Spleen (tissue), 11 donors: ENCODE measurements at regions not wholly inside any gene's neighbourhood (a gene's known extent, or its start where the extent isn't known, plus 50 kb on each side); places are given as distances from the start of the nearest gene placed in this dataset.

Experiments used
- DNase-seq: peaks from one replicate; pipeline ENCODE4 v3.0.0-alpha.2; 2020
- H3K27ac ChIP-seq, 8 donors: fragments of 200-600 bp; sonication (generic) in 7 of 8; 1 replicate in 4 of 8; 2 replicates in 4 of 8; pipeline versions ENCODE4 v1.5.0 to v1.8.0; 2016 to 2021; ENCODE audit warnings: inconsistent platforms in 4 of 8, mild to moderate bottlenecking in 4 of 8, moderate library complexity in 1 of 8
- H3K27me3 ChIP-seq, 7 donors: fragments of 200-600 bp; sonication (generic) in 6 of 7; replicated peaks in 1 of 7; 1 replicate in 4 of 7; 2 replicates in 3 of 7; pipeline versions ENCODE4 v1.5.0 to v1.8.0; 2016 to 2021; ENCODE audit warnings: inconsistent platforms in 3 of 7, mild to moderate bottlenecking in 1 of 7
- H3K36me3 ChIP-seq, 6 donors: fragments of 200-600 bp; sonication (generic) in 5 of 6; 1 replicate in 4 of 6; 2 replicates in 2 of 6; pipeline versions ENCODE4 v1.5.0 to v1.8.0; 2016 to 2021; ENCODE audit warnings: inconsistent platforms in 2 of 6
- H3K4me1 ChIP-seq, 6 donors: fragments of 200-600 bp; sonication (generic) in 5 of 6; 1 replicate in 3 of 6; 2 replicates in 3 of 6; pipeline versions ENCODE4 v1.5.0 to v1.8.0; 2016 to 2021; ENCODE audit warnings: inconsistent platforms in 3 of 6
- H3K4me3 ChIP-seq, 8 donors: fragments of 200-600 bp; sonication (generic) in 7 of 8; 1 replicate in 4 of 8; 2 replicates in 4 of 8; pipeline versions ENCODE4 v1.5.0 to v1.8.0; 2016 to 2021; ENCODE audit warnings: inconsistent platforms in 4 of 8, mild to moderate bottlenecking in 4 of 8, moderate library complexity in 2 of 8
- H3K9me3 ChIP-seq, 8 donors: fragments of 200-600 bp; sonication (generic) in 7 of 8; 1 replicate in 4 of 8; 2 replicates in 4 of 8; pipeline versions ENCODE4 v1.5.0 to v1.8.0; 2016 to 2021; ENCODE audit warnings: inconsistent platforms in 4 of 8
- POLR2A ChIP-seq, 3 donors: fragments of 450-650 bp; IDR thresholded peaks; one replicate each; pipeline ENCODE4 v1.5.1; 2017; ENCODE audit warnings: antibody characterized with exemption in 3 of 3, mild to moderate bottlenecking in 1 of 3
- POLR2AphosphoS5 ChIP-seq, 3 donors: sonication (generic); formaldehyde crosslinking; IDR thresholded peaks; one replicate each; pipeline ENCODE4 v1.5.1; 2017; ENCODE audit warnings: antibody characterized with exemption in 3 of 3
- WGBS, 5 donors: extraction: QIAGEN DNeasy Blood & Tissue Kit in 3 of 5; methylation state at CpG; one replicate each; pipeline versions ENCODE4 v1.1.5 to v1.1.7; 2013 to 2018; 5-methylcytosine and 5-hydroxymethylcytosine counted together
- intact Hi-C: fragments of 100-400 bp; cut with DNase I; formaldehyde crosslinking; loops from one replicate; pipeline ENCODE4 v1.15.0; 2023; ENCODE audit warnings: low total_unique reads
- TF ChIP-seq, protein P1 (sequence below), 11 experiments: fragments of 200-600 bp in 7 of 11; fragments of 450-650 bp in 4 of 11; sonication (generic) in 4 of 11; IDR thresholded peaks in 8 of 11; conservative IDR thresholded peaks in 3 of 11; 1 replicate in 7 of 11; 2 replicates in 4 of 11; pipeline versions ENCODE4 v1.4.0 to v1.8.0; 2016 to 2021; ENCODE audit warnings: antibody characterized with exemption in 11 of 11, inconsistent platforms in 4 of 11, mild to moderate bottlenecking in 1 of 11
- donor health status: healthy with polysubstance abuse.
- donor health status: DM: no; HTN: no; CAD: no; lungs with moderate emphysema.
- donor health status: DM: no; HTN: no; CAD: no.
- donor health status: Bipolar disorder and iron deficiency.
- donor health status: healthy.
- donor health status: DM: no; HTN: no; CAD: no.
- donor health status: DM: yes; HTN: yes; CAD: no.

DNA sequence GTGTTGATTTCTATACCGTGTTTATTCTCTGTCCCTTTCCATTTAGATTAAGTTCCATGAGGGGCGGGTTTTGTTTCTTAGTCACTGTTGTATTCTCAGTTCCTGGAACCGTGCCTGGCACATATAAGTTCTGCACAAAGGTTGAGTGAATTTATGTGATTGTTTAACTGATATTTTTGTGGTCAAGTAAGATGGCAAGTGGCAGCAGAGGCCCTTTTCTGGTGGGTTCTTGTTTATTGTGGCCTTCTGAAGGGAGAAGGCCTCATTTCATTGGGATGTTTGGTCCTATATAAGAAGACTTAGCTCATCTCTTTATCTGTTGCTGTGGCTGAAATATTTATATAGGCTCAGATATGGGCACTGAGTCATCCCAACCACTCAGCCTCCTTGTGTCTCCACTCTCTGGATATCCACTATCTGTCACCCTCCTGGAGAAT, 262.5 kb downstream of the PSAT1 start:
- H3K4me1 ChIP-seq = no peaks in the 10 kb centered on the region
- no peak overlapping the region for H3K4me3 ChIP-seq
- no peak overlapping the region for H3K27ac ChIP-seq
- H3K36me3 ChIP-seq = no peaks in the 10 kb centered on the region
- DNase-seq = no peak
- TF ChIP-seq, protein P1, sequence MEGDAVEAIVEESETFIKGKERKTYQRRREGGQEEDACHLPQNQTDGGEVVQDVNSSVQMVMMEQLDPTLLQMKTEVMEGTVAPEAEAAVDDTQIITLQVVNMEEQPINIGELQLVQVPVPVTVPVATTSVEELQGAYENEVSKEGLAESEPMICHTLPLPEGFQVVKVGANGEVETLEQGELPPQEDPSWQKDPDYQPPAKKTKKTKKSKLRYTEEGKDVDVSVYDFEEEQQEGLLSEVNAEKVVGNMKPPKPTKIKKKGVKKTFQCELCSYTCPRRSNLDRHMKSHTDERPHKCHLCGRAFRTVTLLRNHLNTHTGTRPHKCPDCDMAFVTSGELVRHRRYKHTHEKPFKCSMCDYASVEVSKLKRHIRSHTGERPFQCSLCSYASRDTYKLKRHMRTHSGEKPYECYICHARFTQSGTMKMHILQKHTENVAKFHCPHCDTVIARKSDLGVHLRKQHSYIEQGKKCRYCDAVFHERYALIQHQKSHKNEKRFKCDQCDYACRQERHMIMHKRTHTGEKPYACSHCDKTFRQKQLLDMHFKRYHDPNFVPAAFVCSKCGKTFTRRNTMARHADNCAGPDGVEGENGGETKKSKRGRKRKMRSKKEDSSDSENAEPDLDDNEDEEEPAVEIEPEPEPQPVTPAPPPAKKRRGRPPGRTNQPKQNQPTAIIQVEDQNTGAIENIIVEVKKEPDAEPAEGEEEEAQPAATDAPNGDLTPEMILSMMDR (IDR thresholded peaks at IDR 0.05 in 8 of 11, conservative IDR thresholded peaks at IDR 0.05 in 3 of 11) = no peak
- TF ChIP-seq POLR2AphosphoS5 (IDR thresholded peaks at IDR 0.05) = no peak
- TF ChIP-seq POLR2A (IDR thresholded peaks at IDR 0.05) = no peak
- H3K9me3 ChIP-seq = no peaks in the 10 kb centered on the region
- peaks cover 0 to 3% (median 0%) of the 10 kb centered on the region in 7 donors for H3K27me3 ChIP-seq
- WGBS, 5 donors = 77 to 91% (median 82%) methylated on average over 3 of the region's 3 CpGs
- intact Hi-C loops = no loop called here

DNA sequence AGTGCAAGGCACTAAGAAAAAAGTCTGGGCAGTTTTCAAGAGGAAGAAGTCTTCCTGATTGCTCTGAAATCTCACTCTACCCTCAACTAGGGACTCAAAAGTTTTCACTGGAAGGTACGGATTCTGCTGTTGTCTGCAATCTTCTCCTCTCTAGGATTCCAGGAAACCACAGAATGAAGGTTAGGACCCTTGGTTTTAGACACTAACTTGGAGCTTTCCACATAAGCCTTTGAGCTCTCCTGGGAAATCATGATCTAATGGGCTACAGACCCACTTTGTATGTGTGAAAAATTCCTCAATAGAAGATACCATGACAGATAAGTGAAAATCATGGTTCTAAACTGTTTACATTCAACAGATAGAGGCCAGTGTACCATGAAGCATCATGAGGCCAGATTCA, 265.1 kb downstream of the PSAT1 start:
- H3K36me3 ChIP-seq = no peaks in the 10 kb centered on the region
- no peak overlapping the region for H3K27ac ChIP-seq
- 71 to 80% (median 72%) methylated on average over 1 of the region's 1 CpG for WGBS, 5 donors
- H3K27me3 ChIP-seq = peaks cover 0 to 3% (median 0%) of the 10 kb centered on the region in 7 donors
- no peak for TF ChIP-seq POLR2AphosphoS5 (IDR thresholded peaks at IDR 0.05)
- no peak for TF ChIP-seq POLR2A (IDR thresholded peaks at IDR 0.05)
- TF ChIP-seq, protein P1 (IDR thresholded peaks at IDR 0.05 in 8 of 11, conservative IDR thresholded peaks at IDR 0.05 in 3 of 11) = no peak
- DNase-seq = no peak
- no peak overlapping the region for H3K4me3 ChIP-seq
- H3K9me3 ChIP-seq = no peaks in the 10 kb centered on the region
- intact Hi-C loops = no loop called here
- H3K4me1 ChIP-seq = no peaks in the 10 kb centered on the region

DNA sequence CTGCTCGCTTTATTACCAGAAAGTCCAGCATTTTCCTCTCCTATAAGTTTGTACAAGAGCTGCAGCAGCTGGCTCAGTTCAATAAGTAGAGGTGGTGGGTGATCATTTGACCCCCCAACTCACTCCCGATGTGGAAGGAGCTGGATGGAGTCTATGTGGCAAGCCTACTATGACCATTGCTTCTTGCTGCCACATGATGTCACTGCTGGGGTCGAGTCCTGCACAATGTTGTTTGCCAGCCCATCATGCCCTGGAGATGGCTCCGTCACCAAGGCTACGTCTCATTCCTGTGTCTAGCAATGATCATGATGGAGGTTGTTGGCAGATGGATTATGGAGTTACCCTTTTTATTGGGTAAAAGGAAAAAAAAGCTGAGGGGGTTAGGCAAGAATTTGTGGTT, 266.3 kb downstream of the PSAT1 start:
- H3K36me3 ChIP-seq = no peaks in the 10 kb centered on the region
- DNase-seq = no peak
- intact Hi-C loops = no loop called here
- no peaks in the 10 kb centered on the region for H3K9me3 ChIP-seq
- no peak overlapping the region for H3K4me3 ChIP-seq
- WGBS, 5 donors = 82 to 90% (median 85%) methylated on average over 5 of the region's 5 CpGs
- H3K27ac ChIP-seq = no peak overlapping the region
- no peak for TF ChIP-seq POLR2AphosphoS5 (IDR thresholded peaks at IDR 0.05)
- TF ChIP-seq, protein P1 (IDR thresholded peaks at IDR 0.05 in 8 of 11, conservative IDR thresholded peaks at IDR 0.05 in 3 of 11) = no peak
- TF ChIP-seq POLR2A (IDR thresholded peaks at IDR 0.05) = no peak
- H3K4me1 ChIP-seq = no peaks in the 10 kb centered on the region
- H3K27me3 ChIP-seq = peaks cover 0 to 3% (median 0%) of the 10 kb centered on the region in 7 donors

DNA sequence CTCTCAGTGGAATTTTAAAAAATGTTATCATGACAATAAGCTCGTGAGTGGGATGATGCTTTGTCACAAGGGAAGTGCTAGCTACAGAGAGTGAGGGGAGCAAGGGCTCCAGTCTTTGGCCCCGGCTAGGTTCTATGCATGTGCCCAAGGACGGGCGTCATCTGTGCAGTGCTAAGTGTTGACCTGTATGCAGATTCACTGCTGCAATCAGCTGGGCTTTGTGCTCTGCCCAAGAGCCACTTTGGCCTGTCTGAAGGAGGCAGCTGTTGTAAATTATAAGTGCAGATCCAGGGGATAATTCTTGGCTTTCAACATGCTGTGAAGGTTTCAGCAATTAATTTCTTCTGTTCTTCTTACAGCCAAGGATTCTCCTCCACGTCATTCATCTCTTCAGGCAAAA, 268.6 kb downstream of the PSAT1 start:
- no peak overlapping the region for H3K4me3 ChIP-seq
- WGBS, 5 donors = 69 to 80% (median 71%) methylated on average over 5 of the region's 5 CpGs
- DNase-seq = no peak
- intact Hi-C loops = no loop called here
- no peak overlapping the region for H3K27ac ChIP-seq
- H3K9me3 ChIP-seq = no peaks in the 10 kb centered on the region
- H3K36me3 ChIP-seq = no peaks in the 10 kb centered on the region
- TF ChIP-seq POLR2AphosphoS5 (IDR thresholded peaks at IDR 0.05) (no peak), POLR2A (IDR thresholded peaks at IDR 0.05) (no peak)
- TF ChIP-seq, protein P1 (IDR thresholded peaks at IDR 0.05 in 8 of 11, conservative IDR thresholded peaks at IDR 0.05 in 3 of 11) = no peak
- peaks cover 0 to 3% (median 0%) of the 10 kb centered on the region in 7 donors for H3K27me3 ChIP-seq
- no peaks in the 10 kb centered on the region for H3K4me1 ChIP-seq
